Ovary (tissue), 7 donors: ENCODE measurements at regions not wholly inside any gene's neighbourhood (a gene's known extent, or its start where the extent isn't known, plus 50 kb on each side); places are given as distances from the start of the nearest gene placed in this dataset.

Experiments
- DNase-seq, 5 donors: peaks; one replicate each; pipeline ENCODE4 v3.0.0-alpha.2; 2019 to 2020
- H3K27ac ChIP-seq, 2 donors: fragments of 200-600 bp; one replicate each; pipeline versions ENCODE4 v1.5.1 to v1.8.0; 2019 to 2022
- H3K27me3 ChIP-seq: fragments of 200-600 bp; one replicate; pipeline ENCODE4 v1.8.0; 2022
- H3K36me3 ChIP-seq: fragments of 200-600 bp; sonication (generic); one replicate; pipeline ENCODE4 v1.5.1; 2019
- H3K4me1 ChIP-seq: one replicate; pipeline ENCODE4 v1.8.1; 2013; ENCODE audit warnings: mild to moderate bottlenecking, moderate library complexity; ENCODE audit not compliant: insufficient read depth
- H3K4me3 ChIP-seq: fragments of 200-600 bp; sonication (generic); one replicate; pipeline ENCODE4 v1.5.1; 2017
- H3K9me3 ChIP-seq, 2 donors: fragments of 200-600 bp in 1 of 2; sonication (generic) in 1 of 2; one replicate each; pipeline versions ENCODE4 v1.5.1 to v1.8.1; 2013 to 2019; ENCODE audit warnings: mild to moderate bottlenecking in 1 of 2, moderate library complexity in 1 of 2
- CTCF ChIP-seq, 3 donors: fragments of 450-650 bp in 2 of 3; fragments of 200-600 bp in 1 of 3; IDR thresholded peaks; one replicate each; pipeline versions ENCODE4 v1.5.1 to v1.8.0; 2016 to 2022; ENCODE audit warnings: antibody characterized with exemption in 3 of 3, mild to moderate bottlenecking in 1 of 3
- EP300 ChIP-seq: sonication (generic); formaldehyde crosslinking; IDR thresholded peaks from one replicate; pipeline ENCODE4 v1.6.1; 2017; ENCODE audit warnings: antibody characterized with exemption
- POLR2A ChIP-seq: fragments of 450-650 bp; IDR thresholded peaks from one replicate; pipeline ENCODE4 v1.6.1; 2017; ENCODE audit warnings: antibody characterized with exemption, mild to moderate bottlenecking, moderate library complexity
- WGBS, 3 donors: extraction: QIAGEN DNeasy Blood & Tissue Kit in 1 of 3; methylation state at CpG; one replicate each; pipeline versions ENCODE4 v1.1.5 to v1.1.7; 2013 to 2017; 5-methylcytosine and 5-hydroxymethylcytosine counted together
- intact Hi-C, 4 donors: fragments of 100-400 bp; cut with DNase I; formaldehyde crosslinking; loops; one replicate each; pipeline versions ENCODE4 v1.11.0 to v1.15.1; 2022 to 2023
- donor health status: DM: no; HTN: no; CAD: no; lungs with moderate emphysema.
- donor health status: DM: no; HTN: no; CAD: no.
- donor health status: Bipolar disorder and iron deficiency.
- donor health status: DM: no; HTN: no; CAD: no.
- donor health status: DM: yes; HTN: yes; CAD: no.

DNA sequence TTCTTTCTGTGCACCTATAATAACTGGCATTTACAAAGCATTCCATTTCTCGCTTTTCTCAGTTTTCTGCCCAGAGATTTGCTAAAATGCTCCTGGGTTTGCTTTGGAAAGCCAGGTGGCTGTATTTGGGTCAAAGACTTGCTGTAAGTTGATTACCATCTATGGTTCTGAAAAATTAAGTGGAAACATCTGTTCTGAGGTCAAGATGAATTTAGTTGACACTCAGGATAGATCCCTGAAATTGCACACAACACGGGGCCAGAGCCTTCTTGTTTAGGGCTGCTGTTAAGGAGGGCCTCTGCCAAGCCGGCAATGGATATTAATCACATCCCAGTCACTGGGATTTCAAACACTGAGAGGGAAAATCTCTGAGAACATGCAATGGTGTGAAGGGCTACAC is 111.6 kb upstream of the GLI3 start:
- DNase-seq, result no peak
- intact Hi-C loops, result no loop called here
- 71 to 83% (median 76%) methylated on average over 3 of the region's 3 CpGs for WGBS, 3 donors

GRCh38 chr7:42348071-42348470 is 111.1 kb upstream of the GLI3 start:
- TF ChIP-seq POLR2A (no peak), CTCF (IDR thresholded peaks at IDR 0.05) (no peak), EP300 (no peak)
- Histone ChIP-seq H3K9me3 (no peaks in the 10 kb centered on the region), H3K27me3 (no peaks in the 10 kb centered on the region), H3K4me3 (no peak overlapping the region), H3K4me1 (no peaks in the 10 kb centered on the region), H3K36me3 (no peaks in the 10 kb centered on the region), H3K27ac (no peak overlapping the region)
- intact Hi-C loops, result no loop called here
- DNase-seq, result no peak
- WGBS, 3 donors, result 86 to 98% (median 90%) methylated on average over 1 of the region's 1 CpG

More for the DNA sequence above, 111.6 kb upstream of the GLI3 start:
- H3K27ac ChIP-seq, result no peak overlapping the region
- no peaks in the 10 kb centered on the region for H3K4me1 ChIP-seq
- TF ChIP-seq CTCF (IDR thresholded peaks at IDR 0.05) (no peak), EP300 (no peak)
- H3K9me3 ChIP-seq, result no peaks in the 10 kb centered on the region
- no peaks in the 10 kb centered on the region for H3K36me3 ChIP-seq
- H3K4me3 ChIP-seq, result no peak overlapping the region
- H3K27me3 ChIP-seq, result no peaks in the 10 kb centered on the region

GRCh38 chr7:42347616-42348015 is 110.6 kb upstream of the GLI3 start:
- WGBS, 3 donors, result 90% methylated on average over 4 of the region's 4 CpGs
- H3K4me1 ChIP-seq, result no peaks in the 10 kb centered on the region
- H3K4me3 ChIP-seq, result no peak overlapping the region
- H3K27me3 ChIP-seq, result no peaks in the 10 kb centered on the region
- no peaks in the 10 kb centered on the region for H3K36me3 ChIP-seq
- H3K9me3 ChIP-seq, result no peaks in the 10 kb centered on the region
- no peak for DNase-seq
- TF ChIP-seq POLR2A (no peak), EP300 (no peak), CTCF (IDR thresholded peaks at IDR 0.05) (no peak)
- H3K27ac ChIP-seq, result no peak overlapping the region
- intact Hi-C loops, result no loop called here

GRCh38 chr7:42345478-42346299 is 108.7 kb upstream of the GLI3 start:
- no peak overlapping the region for H3K4me3 ChIP-seq
- H3K9me3 ChIP-seq, result no peaks in the 10 kb centered on the region
- DNase-seq, result no peak
- H3K27me3 ChIP-seq, result no peaks in the 10 kb centered on the region
- no peak overlapping the region for H3K27ac ChIP-seq
- intact Hi-C loops, result no loop called here
- 32 to 55% (median 49%) methylated on average over 1 of the region's 1 CpG for WGBS, 3 donors
- TF ChIP-seq POLR2A, result no peak
- TF ChIP-seq EP300, result no peak
- TF ChIP-seq CTCF (IDR thresholded peaks at IDR 0.05), result no peak
- no peaks in the 10 kb centered on the region for H3K36me3 ChIP-seq
- no peaks in the 10 kb centered on the region for H3K4me1 ChIP-seq
